Fibroblast of villous mesenchyme (primary cell): ENCODE measurements at regions not wholly inside any gene's neighbourhood (a gene's known extent, or its start where the extent isn't known, plus 50 kb on each side); places are given as distances from the start of the nearest gene placed in this dataset.

Experiments used
- DNase-seq: peaks from one replicate; pipeline ENCODE4 v3.0.0-alpha.2; 2010; ENCODE audit warnings: low read depth
- H3K4me3 ChIP-seq: 2 replicates; pipeline ENCODE4 v1.5.1; 2011; ENCODE audit warnings: low read depth, mild to moderate bottlenecking, low read length
- CTCF ChIP-seq: IDR thresholded peaks from 2 replicates; pipeline ENCODE4 v1.5.1; 2012; ENCODE audit warnings: low read depth, mild to moderate bottlenecking, low read length; ENCODE audit not compliant: insufficient read depth

- TF ChIP-seq CTCF: no peak
- H3K4me3 ChIP-seq: no peak overlapping the region
- DNase-seq: no peak
These were observed 649.4 kb downstream of the CCDC171 start for GRCh38 chr9:16202221-16202620.

DNA sequence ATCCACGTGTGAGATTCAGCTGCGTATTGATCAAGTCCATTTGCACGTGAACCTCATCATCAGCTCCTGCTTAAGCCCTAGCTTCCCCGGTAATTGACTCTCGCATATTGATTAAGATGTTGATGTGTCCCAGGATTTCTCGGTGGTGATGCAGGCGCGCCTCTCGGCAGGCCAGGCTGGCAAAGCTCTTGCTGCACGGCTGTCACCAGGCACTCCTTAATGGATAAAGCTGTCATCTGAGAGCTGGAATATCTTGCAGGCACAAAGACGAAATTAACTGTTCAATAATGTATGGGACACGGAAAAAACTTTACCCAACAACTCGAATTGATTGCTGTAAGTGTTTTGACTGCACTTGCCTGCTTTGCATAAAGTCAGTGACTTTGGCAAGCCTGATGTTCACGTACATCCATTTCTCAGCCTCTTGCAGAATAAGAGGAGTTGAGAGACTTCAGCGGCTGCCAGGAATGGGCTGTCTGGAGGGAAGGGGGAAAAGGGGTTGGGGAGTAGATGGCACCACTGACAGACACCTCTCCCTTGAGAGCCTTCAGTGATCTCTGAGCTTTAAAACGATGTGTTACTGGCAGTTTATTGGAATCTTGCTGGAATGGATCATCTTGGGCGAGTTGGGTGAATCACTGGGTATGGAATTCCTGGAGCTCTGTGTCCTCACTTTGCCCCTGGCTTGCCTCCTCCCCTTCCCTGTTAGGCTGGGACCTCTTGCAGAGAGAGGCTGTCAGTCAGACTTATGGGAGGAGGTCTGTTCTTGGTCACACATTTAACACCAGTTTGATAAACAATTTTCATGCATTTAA is 650.3 kb downstream of the CCDC171 start:
- no peak for TF ChIP-seq CTCF
- peak; percentile 91 for DNase-seq
- no peak overlapping the region for H3K4me3 ChIP-seq

DNA sequence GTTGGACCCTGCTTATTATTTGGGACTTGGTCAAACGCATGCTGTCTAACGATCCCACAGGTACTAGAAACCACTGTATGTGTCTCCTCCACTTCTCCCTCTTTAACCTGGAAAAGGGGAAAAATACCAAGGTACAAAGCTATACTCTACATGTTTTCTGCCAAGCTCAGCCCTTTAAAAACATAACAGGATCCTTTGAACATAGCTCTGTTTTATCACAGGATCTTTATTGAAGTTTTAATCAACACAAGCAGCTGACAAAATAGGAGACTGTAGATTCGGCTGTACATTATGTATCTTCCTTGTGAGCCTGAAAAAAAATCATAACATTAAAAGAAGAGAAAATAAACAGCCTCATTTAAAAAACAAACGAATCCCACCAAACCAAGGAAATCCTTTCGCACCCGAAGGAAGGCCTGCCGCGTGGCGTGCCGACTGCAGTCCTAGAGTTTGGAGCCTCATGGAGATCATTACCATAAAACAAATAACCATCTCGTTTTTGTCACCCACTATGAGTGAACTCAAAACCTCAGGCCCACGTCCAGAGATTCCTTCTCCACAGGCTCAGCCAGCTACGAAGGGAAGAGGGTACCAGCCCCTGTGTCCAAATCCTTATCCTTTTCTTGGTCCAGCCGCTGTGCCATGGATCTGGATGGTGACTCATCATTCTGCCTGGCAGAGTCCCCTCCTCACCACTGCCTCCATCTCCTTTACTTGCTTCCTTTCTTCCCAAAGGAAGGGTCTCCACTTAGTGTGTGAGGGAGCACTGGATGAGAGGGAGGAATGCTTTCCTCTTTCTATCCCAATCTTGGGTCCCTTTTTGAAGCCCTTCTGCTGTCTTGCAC is 651.1 kb downstream of the CCDC171 start:
- TF ChIP-seq CTCF: no peak
- H3K4me3 ChIP-seq: no peak overlapping the region
- DNase-seq: peak; percentile 72

GRCh38 chr9:16205455-16205854 is 652.6 kb downstream of the CCDC171 start:
- no peak for DNase-seq
- no peak for TF ChIP-seq CTCF

DNA sequence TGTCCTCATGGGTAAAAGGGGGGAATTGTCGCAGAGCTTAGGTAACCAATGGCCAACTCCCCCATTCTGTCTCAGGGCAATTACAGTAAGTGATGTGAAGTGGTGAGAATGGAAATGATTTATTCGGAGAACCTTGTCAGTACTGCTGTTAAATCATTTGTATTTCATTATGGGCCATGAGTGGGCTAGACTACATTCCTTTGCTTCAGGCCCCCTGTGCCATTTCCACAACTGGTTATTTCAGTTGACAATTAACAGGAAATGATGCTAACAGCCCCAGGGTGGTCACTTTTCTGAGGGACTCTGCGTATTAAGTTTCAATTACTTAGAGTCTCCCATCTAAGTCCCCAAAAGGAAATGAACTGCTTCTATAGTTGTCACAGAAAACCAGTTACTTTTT is 653.7 kb downstream of the CCDC171 start:
- no peak for DNase-seq
- no peak overlapping the region for H3K4me3 ChIP-seq
- no peak for TF ChIP-seq CTCF

More at GRCh38 chr9:16205455-16205854, 652.6 kb downstream of the CCDC171 start:
- no peak overlapping the region for H3K4me3 ChIP-seq

GRCh38 chr9:16207161-16207560 is 654.3 kb downstream of the CCDC171 start:
- DNase-seq: peak; percentile 68
- no peak for TF ChIP-seq CTCF
- H3K4me3 ChIP-seq: no peak overlapping the region
